Globus pallidus (tissue), 1 donor: ENCODE measurements at regions not wholly inside any gene's neighbourhood (a gene's known extent, or its start where the extent isn't known, plus 50 kb on each side); places are given as distances from the start of the nearest gene placed in this dataset.
"Not testable (repeated sequence)": the region's sequence is repeated elsewhere in the genome, so short reads cannot be mapped to it uniquely, and the experiment has no call there.

ENCODE experiments used
- DNase-seq: peaks from one replicate; pipeline ENCODE4 v3.0.0-alpha.2; 2015; ENCODE audit warnings: low spot score

DNA sequence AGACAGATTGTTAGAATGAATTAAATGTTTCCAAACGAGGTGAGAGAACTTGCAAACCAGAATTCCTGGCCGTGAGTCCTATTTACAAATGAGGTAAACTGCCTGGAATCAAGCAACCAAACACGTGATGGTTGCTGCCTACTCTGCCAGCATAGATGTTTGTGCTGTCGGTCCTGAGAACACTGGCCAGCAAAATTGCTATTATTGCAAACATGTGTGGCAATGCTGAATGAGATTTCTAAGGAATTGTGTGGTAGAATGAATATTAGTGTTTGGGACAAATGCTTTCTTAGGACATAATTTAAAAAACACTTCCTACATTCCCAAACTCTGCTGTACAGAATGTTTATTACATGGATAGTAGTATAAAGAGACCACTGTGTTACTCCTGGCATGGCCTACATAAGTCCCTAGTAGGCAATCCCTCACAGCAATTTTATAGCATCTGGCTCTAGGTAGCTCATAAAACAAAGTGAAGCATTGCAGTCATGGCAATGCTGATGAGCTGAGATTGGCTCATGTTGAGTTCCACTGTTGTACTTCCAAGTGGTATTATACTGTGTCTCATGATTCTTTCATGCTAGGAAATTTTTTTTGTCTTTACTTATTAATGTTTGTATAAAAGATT lies 605.2 kb upstream of the EPHA5 start:
- DNase-seq: no peak

DNA sequence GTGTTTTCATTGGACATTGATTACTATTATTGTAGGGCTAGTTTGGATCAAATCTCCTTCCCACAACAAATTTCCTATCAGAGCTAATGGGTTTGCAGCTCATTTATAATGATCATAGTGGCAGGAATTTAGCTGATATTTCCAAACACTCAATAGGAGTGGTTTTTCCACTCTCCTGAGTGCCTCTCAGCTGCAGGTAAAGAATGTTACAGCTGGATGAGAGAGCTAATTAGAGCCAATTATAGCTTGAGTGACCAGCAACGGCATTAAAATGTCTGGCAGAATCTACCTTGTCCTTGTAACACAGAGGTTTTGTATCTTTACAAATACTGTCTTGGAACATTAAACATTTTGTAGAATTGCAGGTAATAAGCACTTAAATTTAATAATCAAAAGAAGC lies 602.8 kb upstream of the EPHA5 start:
- no peak for DNase-seq

DNA sequence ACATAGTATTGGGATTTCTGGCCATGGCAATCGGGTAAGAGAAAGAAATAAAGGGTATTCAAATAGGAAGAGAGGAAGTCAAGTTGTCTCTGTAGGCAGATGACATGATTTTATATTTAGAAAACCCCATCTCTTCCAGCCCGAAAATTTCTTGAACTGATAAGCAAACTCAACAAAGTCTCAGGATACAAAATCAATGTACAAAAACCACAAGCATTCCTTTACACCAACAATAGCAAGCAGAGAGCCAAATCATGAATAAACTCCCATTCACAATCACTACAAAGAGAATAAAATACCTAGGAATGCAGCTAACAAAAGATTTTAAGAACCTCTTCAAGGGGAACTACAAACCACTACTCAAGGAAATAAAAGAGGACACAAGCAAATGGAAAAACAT lies 600.1 kb upstream of the EPHA5 start:
- not testable (repeated sequence) for DNase-seq

DNA sequence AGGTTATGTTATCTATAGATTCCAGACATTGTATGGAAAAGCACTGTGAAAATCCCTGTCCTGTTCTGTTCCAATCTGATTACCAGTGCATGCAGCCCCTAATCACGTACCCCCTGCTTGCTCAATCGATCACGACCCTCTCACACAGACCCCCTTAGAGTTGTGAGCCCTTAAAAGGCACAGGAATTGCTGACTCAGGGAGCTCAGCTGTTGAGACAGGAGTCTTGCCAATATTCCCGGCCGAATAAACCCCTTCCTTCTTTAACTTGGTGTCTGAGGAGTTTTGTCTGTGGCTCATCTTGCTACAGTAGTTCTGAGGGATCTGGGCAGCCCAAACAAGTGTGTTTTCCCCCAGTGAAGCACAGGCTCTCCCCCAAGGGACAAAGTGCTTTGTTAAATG lies 596.3 kb upstream of the EPHA5 start:
- DNase-seq: not testable (repeated sequence)

DNA sequence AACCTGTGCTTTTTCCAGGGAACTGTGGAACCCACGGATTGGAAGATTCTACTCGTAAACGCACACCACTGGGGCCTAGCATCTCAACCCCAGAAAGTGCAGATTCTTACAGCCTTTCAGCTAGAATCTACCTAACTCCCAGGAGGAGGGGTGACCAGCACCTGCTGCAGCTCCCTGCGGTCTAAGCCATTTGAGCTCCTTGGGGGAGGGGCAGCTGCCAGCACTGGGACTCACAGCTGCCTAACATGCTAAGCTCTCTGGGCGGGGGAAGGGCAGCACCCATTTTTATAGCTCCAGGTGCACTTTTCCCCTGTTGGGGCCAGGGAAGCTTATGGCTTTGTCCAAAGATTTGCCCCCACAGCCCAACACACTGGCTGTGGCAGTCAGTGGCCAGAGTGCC lies 595.7 kb upstream of the EPHA5 start:
- no peak for DNase-seq

DNA sequence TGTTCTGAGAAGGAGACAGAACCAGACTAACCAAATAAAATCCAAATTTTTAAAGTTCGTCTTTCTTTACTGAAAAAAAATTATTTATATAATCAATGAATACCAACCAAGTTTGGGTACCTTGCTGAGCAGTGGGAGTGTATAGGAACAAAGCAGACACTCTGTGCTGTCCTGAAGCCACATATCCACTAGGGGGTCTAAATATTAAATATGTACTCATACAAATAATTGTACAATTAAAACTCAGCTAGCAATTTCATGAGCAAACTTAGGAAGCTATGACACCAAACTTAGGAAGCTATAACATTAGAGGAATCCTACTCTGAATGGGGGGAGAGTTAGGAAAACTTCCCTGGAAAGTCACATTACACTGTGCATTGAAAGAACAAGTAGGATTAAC lies 582.0 kb upstream of the EPHA5 start:
- no peak for DNase-seq

DNA sequence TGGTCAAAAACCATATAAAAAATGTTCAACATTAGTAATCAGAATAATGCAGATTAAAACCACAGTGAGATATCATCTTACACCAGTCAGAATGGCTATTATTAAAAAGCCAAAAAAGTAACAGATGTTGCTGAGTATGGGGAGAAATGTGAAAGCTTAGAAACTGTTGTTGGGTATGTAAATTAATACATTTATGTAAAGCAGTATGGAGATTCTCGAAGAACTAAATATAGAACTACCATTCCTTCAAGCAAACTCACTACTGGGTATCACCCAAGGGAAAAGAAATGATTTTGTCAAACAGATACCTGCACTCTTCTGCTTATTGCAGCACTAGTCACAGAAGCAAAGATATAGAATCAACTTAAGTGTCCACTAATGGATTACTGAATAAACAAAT lies 576.4 kb upstream of the EPHA5 start:
- no peak for DNase-seq

DNA sequence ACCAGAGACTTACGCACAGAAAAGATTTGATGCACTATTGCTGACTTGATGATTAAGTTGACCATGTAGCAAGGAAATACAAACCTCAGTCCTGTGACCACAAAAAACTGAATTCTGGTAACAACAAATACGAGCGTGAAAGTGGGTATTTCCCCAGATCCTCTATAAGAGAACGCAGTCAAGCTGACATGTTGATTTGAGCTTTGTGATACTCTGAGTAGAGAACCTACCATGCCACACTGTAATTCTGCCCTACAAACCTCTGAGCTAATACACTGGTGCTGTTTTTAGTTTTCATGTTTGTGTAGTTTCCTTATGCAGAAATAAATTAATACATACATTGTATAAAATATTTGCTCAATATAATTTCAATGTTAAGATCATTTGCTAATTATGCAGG lies 565.6 kb upstream of the EPHA5 start:
- DNase-seq: no peak

DNA sequence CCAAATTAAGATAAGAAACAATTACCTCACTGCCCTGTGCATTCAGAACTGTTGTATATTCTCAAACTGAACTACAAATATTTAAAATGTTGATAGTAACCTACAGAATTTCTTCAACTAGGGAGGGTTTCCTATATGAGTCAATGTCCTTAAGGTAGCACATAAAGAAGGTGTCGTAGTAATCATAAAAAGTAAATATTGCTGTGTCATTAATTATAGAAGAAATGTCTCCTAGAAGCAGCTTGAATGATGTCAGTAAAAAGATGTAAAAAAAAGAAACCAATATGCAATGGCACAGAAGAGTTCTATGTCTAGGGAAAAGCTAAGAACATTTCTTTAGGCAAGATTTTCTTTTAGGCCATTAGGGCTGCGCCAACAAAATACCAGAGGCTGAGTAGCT lies 559.6 kb upstream of the EPHA5 start:
- DNase-seq: no peak

DNA sequence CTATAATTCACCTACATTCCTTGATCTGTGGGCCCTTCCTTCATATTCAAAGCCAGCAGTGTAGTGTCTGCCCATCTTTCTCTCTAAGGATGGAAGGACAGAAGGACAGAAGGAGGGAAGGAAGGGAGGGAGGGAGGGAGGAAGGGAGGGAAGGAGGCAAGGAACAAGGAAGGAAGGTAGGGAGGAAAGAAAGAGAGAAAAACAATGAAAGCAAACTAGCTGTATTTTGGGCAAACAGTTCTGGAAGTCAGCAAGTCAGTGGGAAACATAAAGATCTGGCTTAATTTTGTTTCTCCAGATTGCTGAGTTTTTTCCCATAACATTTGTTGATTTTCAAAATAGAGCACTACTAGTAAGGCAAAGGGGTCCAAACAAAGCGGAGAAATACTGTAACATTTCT lies 555.2 kb upstream of the EPHA5 start:
- DNase-seq: no peak

DNA sequence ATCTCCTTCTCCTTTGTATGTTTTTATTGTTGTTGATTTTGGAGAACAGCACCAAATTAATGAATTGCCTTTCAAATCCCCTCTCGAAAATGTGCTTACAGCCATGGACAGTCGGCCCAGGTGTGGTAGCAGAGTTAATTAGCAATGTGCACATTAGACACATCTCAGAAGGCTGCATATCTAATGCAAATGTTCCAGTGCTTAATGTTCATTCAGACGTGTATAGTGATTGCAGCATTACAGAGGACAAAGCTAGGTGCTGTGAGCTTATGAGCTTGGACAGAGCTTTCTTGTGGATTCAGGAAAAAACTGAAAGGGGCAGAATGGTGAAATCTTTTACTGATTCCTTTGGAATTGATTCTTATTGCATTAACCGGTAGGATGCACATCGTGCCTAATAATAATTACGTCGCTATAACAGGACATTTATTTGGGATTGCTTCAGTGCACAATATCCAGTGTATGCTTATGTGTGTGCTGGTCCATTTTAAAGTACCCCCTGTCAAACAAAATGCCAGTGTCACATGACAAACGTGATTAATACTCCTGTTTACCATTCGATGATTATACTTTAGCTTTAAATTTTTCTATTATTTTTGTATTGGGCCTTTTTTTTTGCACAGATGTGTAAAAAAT lies 552.9 kb upstream of the EPHA5 start:
- no peak for DNase-seq

DNA sequence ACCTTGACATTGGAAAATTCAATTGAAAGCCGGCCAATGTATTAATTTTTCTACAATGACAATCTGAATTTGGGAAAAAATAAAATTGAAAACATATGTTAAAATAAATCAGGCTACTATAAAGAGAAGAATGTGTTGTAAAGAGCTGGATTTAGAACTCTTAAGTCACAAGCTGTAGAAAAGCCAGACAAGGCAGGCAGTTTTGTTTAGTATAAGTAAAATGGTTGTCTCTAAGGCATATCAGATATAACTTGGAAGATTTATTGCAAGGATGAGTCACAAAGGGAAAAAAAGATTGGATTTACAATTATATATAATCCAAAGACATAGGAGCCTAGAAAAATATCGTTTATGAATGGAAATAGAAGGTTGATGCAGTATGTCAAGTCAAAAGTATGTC lies 549.1 kb upstream of the EPHA5 start:
- no peak for DNase-seq

DNA sequence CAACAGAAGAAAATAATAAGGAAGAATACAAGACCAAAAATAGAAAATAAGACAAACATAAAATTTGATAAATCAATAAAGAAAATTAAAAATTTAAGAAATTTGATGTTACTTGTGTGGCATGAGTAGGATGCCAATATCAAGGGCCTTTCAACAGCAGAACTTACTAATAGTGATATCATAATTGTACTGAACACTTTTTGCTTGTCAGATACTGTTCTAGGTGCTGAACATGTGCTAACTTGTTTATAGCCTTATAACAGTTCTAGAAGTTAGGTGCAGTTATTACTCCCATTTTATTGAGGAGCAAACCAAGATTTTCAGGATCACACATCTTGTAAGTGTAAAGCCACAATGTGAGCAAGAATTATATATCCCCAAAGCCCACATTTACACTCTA lies 546.0 kb upstream of the EPHA5 start:
- no peak for DNase-seq

DNA sequence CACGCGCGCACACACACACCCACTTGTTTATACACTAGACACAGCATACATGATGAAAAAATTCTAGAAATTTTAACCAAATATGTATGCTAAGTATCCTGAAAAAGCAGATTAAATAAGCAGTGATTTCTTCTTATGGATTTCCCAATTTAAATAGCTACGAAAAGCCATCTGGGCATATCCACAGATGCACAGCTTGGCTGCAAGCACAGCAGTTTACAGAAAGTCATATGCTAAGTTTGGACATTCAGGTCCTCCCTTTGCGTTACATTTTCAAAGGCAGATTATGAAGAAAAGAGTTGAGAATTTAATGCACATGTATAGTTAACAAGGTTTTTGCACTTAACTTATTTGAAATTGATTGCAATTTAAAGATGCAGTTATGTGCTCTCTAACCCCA lies 542.2 kb upstream of the EPHA5 start:
- DNase-seq: no peak

DNA sequence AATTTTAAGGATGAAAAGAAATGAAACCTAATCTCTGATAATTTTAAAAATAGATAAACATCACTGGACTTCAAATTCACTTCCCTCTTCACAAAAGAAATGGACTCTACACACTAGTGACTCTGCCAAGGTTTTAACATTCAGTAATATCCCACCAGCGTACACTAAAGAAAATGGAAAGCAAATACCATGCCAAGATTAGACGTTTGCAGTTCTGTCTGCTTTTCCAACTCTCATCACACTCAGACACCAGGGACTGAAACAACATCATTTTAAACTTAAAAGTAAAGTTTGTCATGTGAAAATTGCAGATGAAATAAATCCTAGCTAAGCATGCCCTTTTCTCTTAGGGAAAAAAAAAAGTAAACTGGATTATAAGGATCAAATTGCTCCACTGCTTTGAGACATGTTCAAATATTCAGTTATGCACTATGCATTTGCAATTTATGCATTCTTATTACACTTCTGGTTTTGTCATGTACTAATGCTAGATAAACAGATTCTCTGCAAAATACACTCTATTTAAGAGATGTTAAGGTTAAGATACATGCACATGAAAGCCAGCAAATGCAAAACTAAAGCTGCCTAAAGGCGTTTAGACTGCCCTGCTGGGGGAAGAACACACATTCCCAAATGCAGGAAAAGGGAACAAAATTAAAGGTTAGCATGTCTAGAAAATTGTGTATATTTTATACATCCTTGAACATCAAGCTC lies 534.4 kb upstream of the EPHA5 start:
- no peak for DNase-seq

DNA sequence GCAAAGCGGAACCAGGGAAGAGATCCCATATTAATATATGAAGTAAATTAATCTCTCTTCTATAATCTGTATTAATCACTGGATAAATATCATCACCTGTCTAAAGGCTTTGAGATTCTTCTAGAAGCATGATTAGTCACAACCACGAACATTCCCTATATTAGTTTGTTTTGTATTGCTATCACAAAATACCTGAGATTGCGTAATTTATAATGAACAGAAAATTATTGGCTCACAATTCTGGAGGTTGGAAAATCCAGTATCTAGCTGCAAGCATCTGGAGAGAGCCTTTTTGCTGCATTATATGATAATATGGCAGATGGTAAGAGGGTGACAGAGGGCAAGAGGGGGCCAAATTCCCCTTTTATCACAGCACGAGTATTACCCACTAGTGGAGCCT lies 532.6 kb upstream of the EPHA5 start:
- DNase-seq: no peak

DNA sequence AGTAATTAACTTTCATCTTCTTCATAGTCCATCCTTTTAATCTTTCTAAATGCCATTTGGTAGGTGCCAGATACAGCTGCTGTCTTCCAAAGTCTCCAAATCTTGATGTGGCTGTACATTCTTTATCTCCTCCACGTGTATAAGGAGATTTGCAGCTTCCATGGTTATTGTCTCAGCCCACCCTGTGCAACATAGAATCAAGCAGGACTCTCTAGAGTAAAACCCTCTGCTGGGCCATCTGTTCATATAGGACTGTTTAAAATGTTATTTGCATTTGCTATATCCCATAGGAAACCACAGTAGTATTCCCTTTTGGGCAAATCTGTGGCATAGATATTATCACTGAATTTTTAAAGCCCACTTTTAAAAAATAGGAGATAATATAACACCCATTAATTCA lies 527.2 kb upstream of the EPHA5 start:
- DNase-seq: no peak

DNA sequence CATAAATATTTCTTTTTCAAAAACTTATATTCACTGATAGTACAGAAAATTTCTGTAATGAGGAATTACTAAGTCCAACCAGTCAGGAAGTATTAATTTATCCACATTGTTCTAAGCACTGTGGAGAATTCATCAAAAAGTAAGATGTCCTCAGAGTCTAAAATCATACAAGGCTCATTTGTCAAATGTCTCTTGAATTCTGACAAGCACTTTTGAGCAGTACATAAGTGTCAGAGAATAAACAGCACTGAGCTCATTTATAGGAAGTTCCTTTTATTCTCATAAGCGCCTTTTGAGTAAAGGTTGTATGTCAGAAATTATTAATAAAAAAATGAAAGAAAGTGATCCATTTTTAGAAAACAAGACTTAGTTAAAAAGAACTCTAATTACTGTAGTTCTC lies 523.2 kb upstream of the EPHA5 start:
- DNase-seq: no peak

DNA sequence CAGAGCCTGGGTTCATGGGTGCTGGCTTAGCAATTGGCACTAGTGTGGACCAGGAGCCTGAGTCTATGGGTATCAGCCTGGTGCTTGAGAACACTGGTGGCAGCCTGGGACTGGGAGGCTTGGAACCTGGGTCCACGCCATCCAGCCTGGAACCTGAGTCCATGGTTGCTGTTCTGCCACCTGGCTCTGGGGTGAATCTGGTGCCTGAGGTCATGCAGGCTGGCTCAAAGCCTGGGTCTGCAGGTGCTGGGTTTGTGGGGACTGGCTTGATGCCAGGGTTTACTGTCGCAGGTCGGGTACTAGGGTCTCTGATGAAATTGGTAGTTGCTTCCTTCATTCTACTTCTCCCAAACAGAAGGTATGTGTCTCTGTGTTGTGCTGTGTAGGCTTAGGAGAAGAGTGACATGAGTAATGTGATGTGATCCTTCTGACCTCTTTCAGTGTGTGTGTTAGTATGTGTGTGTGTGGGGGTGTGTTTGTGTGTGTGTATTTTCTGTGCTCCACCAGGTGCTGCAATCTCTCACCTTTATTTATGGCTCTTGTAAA lies 517.0 kb upstream of the EPHA5 start:
- DNase-seq: no peak

DNA sequence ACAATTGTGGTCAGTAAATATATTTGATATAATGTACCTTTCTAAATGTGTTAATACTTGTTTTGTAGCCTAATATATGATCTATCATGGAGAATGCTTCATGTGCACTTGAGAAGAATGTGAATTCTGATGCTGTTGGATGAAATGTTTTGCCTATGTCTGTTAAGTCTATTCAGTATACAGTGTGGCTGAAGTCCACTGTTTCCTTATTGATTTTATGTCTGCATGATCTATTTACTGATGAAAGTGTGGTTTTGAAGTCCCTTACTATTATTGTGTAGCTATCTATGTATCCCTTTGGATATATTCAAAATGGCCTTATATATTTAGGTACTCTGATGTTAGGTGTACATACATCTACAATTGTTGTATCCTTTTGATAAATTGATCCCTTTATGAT lies 515.8 kb upstream of the EPHA5 start:
- no peak for DNase-seq

DNA sequence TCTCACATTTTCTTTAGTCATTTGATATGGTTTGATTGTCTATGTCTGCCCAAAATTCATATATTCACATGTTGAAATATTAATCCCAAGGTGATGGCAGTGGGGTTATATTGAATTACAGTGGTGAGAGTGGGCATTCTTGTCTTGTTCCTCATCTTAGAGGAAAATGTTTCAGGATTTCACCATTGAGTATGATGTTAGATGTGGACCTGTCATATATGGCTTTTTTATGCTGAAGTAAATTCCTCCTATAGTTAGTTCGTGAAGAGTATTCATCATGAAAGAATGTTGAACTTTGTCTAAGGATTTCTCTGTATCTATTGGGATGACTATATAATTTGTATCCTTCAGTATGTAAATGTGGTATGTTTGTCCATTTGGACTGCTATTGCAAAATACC lies 512.3 kb upstream of the EPHA5 start:
- no peak for DNase-seq

DNA sequence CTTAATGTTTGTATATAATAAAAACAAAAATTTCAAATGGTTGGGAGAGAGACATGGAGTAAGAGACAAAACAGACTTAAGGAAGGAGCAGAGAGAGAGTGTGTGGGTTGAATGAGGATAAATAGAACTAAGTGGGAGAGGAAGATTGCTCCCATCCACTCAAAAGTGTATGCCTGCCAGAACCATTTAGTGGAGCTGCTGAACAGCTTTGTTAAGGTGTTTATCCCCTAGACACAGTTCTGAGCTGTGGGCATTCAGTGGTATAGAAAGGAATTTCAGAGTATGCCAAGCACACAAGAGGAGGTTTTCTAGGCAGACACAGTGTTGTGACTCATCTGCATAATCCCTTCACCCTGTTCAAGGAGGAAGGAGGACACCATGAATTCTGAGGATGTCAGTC lies 508.6 kb upstream of the EPHA5 start:
- no peak for DNase-seq

DNA sequence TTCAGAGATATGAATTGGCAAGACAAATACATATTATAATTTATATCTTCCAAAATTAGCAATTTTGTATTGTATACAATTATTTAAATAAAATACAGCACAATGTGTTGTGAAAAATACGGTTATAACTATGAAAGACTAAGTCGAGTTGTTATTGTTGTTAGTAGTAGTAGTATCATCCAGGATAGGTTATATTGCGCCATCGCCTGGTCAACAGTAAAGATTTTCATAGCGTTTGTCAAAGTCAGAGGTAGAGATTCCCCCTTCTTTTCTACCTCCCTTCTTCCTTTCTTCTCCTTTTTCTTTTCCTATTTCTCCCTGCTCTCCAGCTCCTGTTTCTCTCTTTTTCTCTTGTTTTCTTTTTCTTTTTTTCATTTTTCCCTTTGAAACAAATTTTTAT lies 499.1 kb upstream of the EPHA5 start:
- no peak for DNase-seq

DNA sequence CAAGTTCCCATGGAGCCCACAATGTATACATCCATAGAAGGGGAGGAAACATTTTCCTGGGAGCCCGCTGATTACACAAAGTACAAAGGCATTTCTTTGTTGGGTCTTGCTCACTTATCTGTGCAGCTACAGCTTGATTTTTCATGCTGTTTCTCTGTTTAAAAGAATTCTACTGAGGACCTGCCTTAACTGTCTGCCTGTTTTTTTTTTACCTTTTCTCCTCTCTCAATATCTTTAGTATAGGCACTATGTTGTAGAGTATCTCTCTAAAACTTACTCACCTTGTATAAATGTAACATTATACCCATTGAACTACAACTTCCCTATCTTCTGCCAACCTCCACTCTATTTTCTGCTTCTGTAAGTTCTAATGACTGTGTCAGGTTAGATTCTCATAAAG lies 494.6 kb upstream of the EPHA5 start:
- DNase-seq: no peak
